HCT116 (cell line): ENCODE measurements at regions not wholly inside any gene's neighbourhood (a gene's known extent, or its start where the extent isn't known, plus 50 kb on each side); places are given as distances from the start of the nearest gene placed in this dataset.

Experiments used
- ATAC-seq: fragments of 200-7000 bp; cut with Tn5 transposase; 2 replicates; pipeline ENCODE4 v1.9.1; 2020; ENCODE audit warnings: mild to moderate bottlenecking, moderate library complexity
- BruUV-seq: library from RNA; stranded (reverse); fragments of 400-500 nt; replicated peaks from 2 replicates; lab custom pipeline; 2021; lab: Mats Ljungman, UMichigan
- CTCF ChIA-PET: fragments of 300-600 bp; sonication (Branson Sonifier 250); formaldehyde crosslinking; loops from one replicate; lab custom pipeline; 2021; ENCODE audit warnings: antibody characterized with exemption; lab: Charles Lee
- POLR2A ChIA-PET: fragments of 300-600, 350-600 bp; sonication (Branson Sonifier 250); formaldehyde crosslinking; loops from one replicate; lab custom pipeline; 2021; ENCODE audit warnings: antibody characterized with exemption; lab: Charles Lee
- RAD21 ChIA-PET, 2 experiments: fragments of 300-600 bp; sonication (Branson Sonifier 250); formaldehyde crosslinking; loops; one replicate each; lab custom pipeline; 2023; ENCODE audit warnings: low total read pairs in 2 of 2; ENCODE audit not compliant: uncharacterized antibody in 2 of 2, unreplicated experiment in 2 of 2, low non-redundant PET in 1 of 2; lab: Charles Lee
- DNase-seq: peaks from one replicate; pipeline ENCODE4 v3.0.0-alpha.2; 2010; ENCODE audit warnings: low read depth, low spot score
- H2AFZ ChIP-seq: fragments of 200-600 bp; shearing (Covaris generic), sonication (generic); 2 replicates; pipeline ENCODE4 v1.6.1; 2017; ENCODE audit warnings: low read depth, mixed run types, mixed read lengths, antibody characterized with exemption, low read length; ENCODE audit not compliant: poor library complexity, severe bottlenecking
- H3K27ac ChIP-seq: 2 replicates; pipeline ENCODE4 v1.5.1; 2012; ENCODE audit warnings: low read depth, low read length
- H3K27me3 ChIP-seq: fragments of 200-600 bp; sonication (generic); 2 replicates; pipeline ENCODE4 v1.6.1; 2016; ENCODE audit warnings: mixed run types, low read length, mixed read lengths; ENCODE audit not compliant: insufficient read depth
- H3K36me3 ChIP-seq, 2 experiments: fragments of 200-500 bp in 1 of 2; fragments of 200-600 bp in 1 of 2; sonication (Bioruptor generic) in 1 of 2; sonication (generic) in 1 of 2; 2 replicates each; pipeline versions ENCODE4 v1.5.1 to v1.6.1; 2014 to 2016; ENCODE audit warnings: low read length in 2 of 2, inconsistent platforms in 1 of 2, mixed read lengths in 1 of 2, mixed run types in 1 of 2; ENCODE audit not compliant: insufficient read depth in 2 of 2, control insufficient read depth in 1 of 2
- H3K4me1 ChIP-seq, 2 experiments: fragments of 200-600 bp in 1 of 2; sonication (generic) in 1 of 2; 2 replicates each; pipeline versions ENCODE4 v1.5.1 to v1.6.1; 2012 to 2017; ENCODE audit warnings: low read length in 2 of 2, inconsistent platforms in 1 of 2, mild to moderate bottlenecking in 1 of 2, mixed read lengths in 1 of 2, mixed run types in 1 of 2, moderate library complexity in 1 of 2; ENCODE audit not compliant: insufficient read depth in 2 of 2, control insufficient read depth in 1 of 2
- H3K4me2 ChIP-seq: fragments of 200-600 bp; sonication (generic); 2 replicates; pipeline ENCODE4 v1.6.1; 2017; ENCODE audit warnings: mixed run types, low read length, mixed read lengths
- H3K4me3 ChIP-seq, 2 experiments: fragments of 200-600 bp in 1 of 2; sonication (generic) in 1 of 2; replicated peaks in 1 of 2; 2 replicates each; pipeline ENCODE4 v1.5.1; 2011 to 2016; ENCODE audit warnings: low read length in 2 of 2, control low read depth in 1 of 2, low read depth in 1 of 2, mild to moderate bottlenecking in 1 of 2, mixed read lengths in 1 of 2, mixed run types in 1 of 2
- H3K79me2 ChIP-seq: fragments of 200-600 bp; sonication (generic); 2 replicates; pipeline ENCODE4 v1.6.1; 2017; ENCODE audit warnings: mild to moderate bottlenecking, mixed run types, low read length, moderate library complexity, mixed read lengths; ENCODE audit not compliant: insufficient read depth
- H3K9ac ChIP-seq: fragments of 200-600 bp; sonication (generic); 2 replicates; pipeline ENCODE4 v1.6.1; 2016; ENCODE audit warnings: low read length, mixed read lengths
- H3K9me2 ChIP-seq: fragments of 200-600 bp; sonication (generic), shearing (Covaris generic); 2 replicates; pipeline ENCODE4 v1.6.1; 2017; ENCODE audit warnings: mixed run types, mild to moderate bottlenecking, moderate library complexity; ENCODE audit not compliant: insufficient read depth
- H3K9me3 ChIP-seq, 2 experiments: fragments of 200-500 bp in 1 of 2; fragments of 200-600 bp in 1 of 2; sonication (Bioruptor generic) in 1 of 2; sonication (generic) in 1 of 2; 2 replicates each; pipeline ENCODE4 v1.6.1; 2014 to 2017; ENCODE audit warnings: low read length in 2 of 2, mixed read lengths in 2 of 2, inconsistent platforms in 1 of 2, low read depth in 1 of 2, mild to moderate bottlenecking in 1 of 2, mixed run types in 1 of 2, moderate library complexity in 1 of 2; ENCODE audit not compliant: control insufficient read depth in 1 of 2, insufficient read depth in 1 of 2
- H4K20me1 ChIP-seq: fragments of 200-600 bp; sonication (generic), shearing (Covaris generic); 2 replicates; pipeline ENCODE4 v1.6.1; 2017; ENCODE audit warnings: mixed run types, mild to moderate bottlenecking, moderate library complexity; ENCODE audit not compliant: insufficient read depth
- ATF3 ChIP-seq: IDR thresholded peaks from 2 replicates; pipeline ENCODE4 v1.6.1; 2012
- CBX3 ChIP-seq: IDR thresholded peaks from 2 replicates; pipeline ENCODE4 v1.6.1; 2012; ENCODE audit warnings: low read depth
- CEBPB ChIP-seq: IDR thresholded peaks from 2 replicates; pipeline ENCODE4 v1.6.1; 2012; ENCODE audit warnings: low read depth
- CTCF ChIP-seq, 3 experiments: fragments of 200-600 bp in 1 of 3; sonication (generic) in 1 of 3; IDR thresholded peaks in 2 of 3; conservative IDR thresholded peaks in 1 of 3; 2 replicates each; pipeline ENCODE4 v1.5.1; 2012 to 2017; ENCODE audit warnings: low read depth in 2 of 3, low read length in 2 of 3, antibody characterized with exemption in 1 of 3, borderline replicate concordance in 1 of 3, control low read depth in 1 of 3, mild to moderate bottlenecking in 1 of 3, mixed read lengths in 1 of 3, mixed run types in 1 of 3, moderate library complexity in 1 of 3; ENCODE audit not compliant: insufficient read depth in 1 of 3
- ELF1 ChIP-seq: IDR thresholded peaks from 2 replicates; pipeline ENCODE4 v1.6.1; 2012; ENCODE audit warnings: low read depth, borderline replicate concordance
- EZH2 ChIP-seq: fragments of 200-600 bp; sonication (generic); IDR thresholded peaks from 2 replicates; pipeline ENCODE4 v1.6.1; 2017; ENCODE audit warnings: antibody characterized with exemption, mixed run types
- EZH2phosphoT487 ChIP-seq: fragments of 200-600 bp; IDR thresholded peaks from 2 replicates; pipeline ENCODE4 v1.6.1; 2018; ENCODE audit warnings: antibody characterized with exemption, borderline replicate concordance
- FOSL1 ChIP-seq: IDR thresholded peaks from 2 replicates; pipeline ENCODE4 v1.6.1; 2012; ENCODE audit warnings: low read depth
- JUND ChIP-seq: IDR thresholded peaks from 2 replicates; pipeline ENCODE4 v1.6.1; 2012
- MAX ChIP-seq: IDR thresholded peaks from 2 replicates; pipeline ENCODE4 v1.6.1; 2012
- POLR2A ChIP-seq: IDR thresholded peaks from 2 replicates; pipeline ENCODE4 v1.7.0; 2011; ENCODE audit warnings: borderline replicate concordance; ENCODE audit not compliant: insufficient read depth, insufficient read length; ENCODE audit errors: extremely low read depth
- POLR2AphosphoS5 ChIP-seq: IDR thresholded peaks from 2 replicates; pipeline ENCODE4 v1.6.1; 2011; ENCODE audit warnings: mild to moderate bottlenecking, low read depth, low read length, moderate library complexity
- RAD21 ChIP-seq: IDR thresholded peaks from 2 replicates; pipeline ENCODE4 v1.6.1; 2012; ENCODE audit warnings: low read depth, mild to moderate bottlenecking
- REST ChIP-seq: IDR thresholded peaks from 2 replicates; pipeline ENCODE4 v1.6.1; 2012; ENCODE audit warnings: low read depth
- SIN3A ChIP-seq: IDR thresholded peaks from 2 replicates; pipeline ENCODE4 v1.6.1; 2012; ENCODE audit warnings: low read depth
- SP1 ChIP-seq: IDR thresholded peaks from 2 replicates; pipeline ENCODE4 v1.6.1; 2012; ENCODE audit warnings: low read depth
- SRF ChIP-seq: IDR thresholded peaks from 2 replicates; pipeline ENCODE4 v1.6.1; 2012; ENCODE audit warnings: low read depth
- TCF7L2 ChIP-seq: IDR thresholded peaks from 2 replicates; pipeline ENCODE4 v1.7.0; 2011; ENCODE audit warnings: borderline replicate concordance, inconsistent platforms; ENCODE audit not compliant: insufficient read depth, insufficient read length; ENCODE audit errors: extremely low read depth
- YY1 ChIP-seq: IDR thresholded peaks from 2 replicates; pipeline ENCODE4 v1.6.1; 2011; ENCODE audit warnings: low read length, low read depth, moderate library complexity, mild to moderate bottlenecking; ENCODE audit not compliant: insufficient replicate concordance; ENCODE audit errors: extremely low read depth
- ZBTB33 ChIP-seq: IDR thresholded peaks from 2 replicates; pipeline ENCODE4 v1.6.1; 2011; ENCODE audit warnings: mild to moderate bottlenecking, low read length, moderate library complexity; ENCODE audit not compliant: insufficient replicate concordance; ENCODE audit errors: extremely low read depth
- intact Hi-C: fragments of 100-400 bp; cut with micrococcal nuclease; formaldehyde crosslinking; loops from 2 replicates; pipeline ENCODE4 v1.10.0; 2022

- H3K27me3 ChIP-seq = no peaks in the 10 kb centered on the region
- no peaks in the 10 kb centered on the region for H3K79me2 ChIP-seq
- no peak for TF ChIP-seq TCF7L2
- no peak for TF ChIP-seq FOSL1
- no peak for TF ChIP-seq REST
- TF ChIP-seq SP1 = no peak
- no peak for TF ChIP-seq POLR2AphosphoS5
- TF ChIP-seq SIN3A = no peak
- TF ChIP-seq EZH2phosphoT487 = no peak
- no peak for TF ChIP-seq ELF1
- no peak for TF ChIP-seq JUND
- no peak for TF ChIP-seq CBX3
- TF ChIP-seq EZH2 = no peak
- TF ChIP-seq CEBPB = no peak
- TF ChIP-seq MAX = no peak
- no peak for TF ChIP-seq YY1
- no peak for TF ChIP-seq SRF
- TF ChIP-seq CTCF (IDR thresholded peaks at IDR 0.05 in 2 of 3, conservative IDR thresholded peaks at IDR 0.05 in 1 of 3; ENCODE audit: borderline replicate concordance in 1 of 3, insufficient read depth in 1 of 3, low read depth in 2 of 3, low read length in 2 of 3) = no peak
- no peak for TF ChIP-seq ZBTB33
- TF ChIP-seq ATF3 = no peak
- no peak for TF ChIP-seq RAD21
- no peak for TF ChIP-seq POLR2A
- no peak overlapping the region for H3K9ac ChIP-seq
- ATAC-seq (no peak), DNase-seq (no peak)
- no TSS peak for BruUV-seq
- no peak overlapping the region for H3K27ac ChIP-seq
- no peaks in the 10 kb centered on the region for H3K9me2 ChIP-seq
- H3K4me1 ChIP-seq = no peaks in the 10 kb centered on the region
- H3K36me3 ChIP-seq = no peaks in the 10 kb centered on the region
- H3K4me2 ChIP-seq = no peak overlapping the region
- ChIA-PET CTCF (no interaction called here), POLR2A (no interaction called here), RAD21 (no interaction called here)
- no peak overlapping the region for H2AFZ ChIP-seq
- intact Hi-C loops = no loop called here
- no peaks in the 10 kb centered on the region for H4K20me1 ChIP-seq
- H3K9me3 ChIP-seq = no peaks in the 10 kb centered on the region
- no peak overlapping the region for H3K4me3 ChIP-seq
Measured at GRCh38 chr3:5341610-5342009, 154.1 kb downstream of the EDEM1 start.
